PC-3 (cell line): ENCODE measurements at regions not wholly inside any gene's neighbourhood (a gene's known extent, or its start where the extent isn't known, plus 50 kb on each side); places are given as distances from the start of the nearest gene placed in this dataset.

Experiments
- CTCF ChIP-seq: fragments of 300-600 bp; sonication (generic); conservative IDR thresholded peaks from 2 replicates; pipeline ENCODE4 v1.5.1; 2017; ENCODE audit warnings: antibody characterized with exemption, low read depth, mild to moderate bottlenecking, low read length
- EZH2 ChIP-seq: fragments of 300-600 bp; sonication (generic); IDR thresholded peaks from one replicate; pipeline ENCODE4 v1.6.1; 2017; ENCODE audit warnings: antibody characterized with exemption, mild to moderate bottlenecking, low read length; ENCODE audit not compliant: unreplicated experiment
- EZH2phosphoT487 ChIP-seq: fragments of 300-600 bp; sonication (generic); IDR thresholded peaks from 2 replicates; pipeline ENCODE4 v1.6.1; 2018; ENCODE audit warnings: mild to moderate bottlenecking, antibody characterized with exemption, low read length, borderline replicate concordance

GRCh38 chr15:87767516-87767915, 489.0 kb downstream of the NTRK3 start:
- TF ChIP-seq CTCF (no peak), EZH2phosphoT487 (no peak), EZH2 (no peak)
